ENCODE measurements at regions not wholly inside any gene's neighbourhood (a gene's known extent, or its start where the extent isn't known, plus 50 kb on each side); places are given as distances from the start of the nearest gene placed in this dataset.

- ChIA-PET POLR2A (no interaction called here), CTCF (interaction anchor here (0.7 kb wide), 1 partner anchor 571 kb away, joined by 3 read pairs; no protein-coding TSS in a partner anchor)
- H3K27ac ChIP-seq (ENCODE audit: extremely low read depth, low read depth, low read length), result no peak overlapping the region
- no peaks in the 10 kb centered on the region for H3K4me1 ChIP-seq (ENCODE audit: control insufficient read depth, insufficient read depth, low read length)
- TF ChIP-seq WT1 (tag by site-specific recombination; IDR thresholded peaks at IDR 0.05) (no peak), ZNF169 (tag by site-specific recombination; IDR thresholded peaks at IDR 0.05) (no peak), ZNF514 (tag by site-specific recombination; IDR thresholded peaks at IDR 0.05) (no peak), HOXD13 (CRISPR knock-in tag; IDR thresholded peaks at IDR 0.05; ENCODE audit: borderline replicate concordance) (no peak), PRDM6 (tag by site-specific recombination; IDR thresholded peaks at IDR 0.05) (no peak), ZFP37 (tag by site-specific recombination; IDR thresholded peaks at IDR 0.05) (no peak), ZNF629 (tag by site-specific recombination; IDR thresholded peaks at IDR 0.05) (no peak), ZNF513 (tag by site-specific recombination; IDR thresholded peaks at IDR 0.05) (no peak), ZSCAN5A (tag by site-specific recombination; IDR thresholded peaks at IDR 0.05) (no peak), ZNF202 (tag by site-specific recombination; IDR thresholded peaks at IDR 0.05; ENCODE audit: borderline replicate concordance) (no peak), ZNF274 (IDR thresholded peaks at IDR 0.05; ENCODE audit: low read length) (no peak), ZNF274 (tag by site-specific recombination; IDR thresholded peaks at IDR 0.05; ENCODE audit: borderline replicate concordance) (no peak), PRDM2 (tag by site-specific recombination; IDR thresholded peaks at IDR 0.05; ENCODE audit: borderline replicate concordance) (no peak), ZNF777 (tag by site-specific recombination; IDR thresholded peaks at IDR 0.05; ENCODE audit: borderline replicate concordance) (no peak), ZNF76 (tag by site-specific recombination; IDR thresholded peaks at IDR 0.05; ENCODE audit: borderline replicate concordance, low read depth) (no peak)
- H3K4me3 ChIP-seq (ENCODE audit: low read depth, low read length), result no peak overlapping the region
- no peaks in the 10 kb centered on the region for H3K36me3 ChIP-seq (ENCODE audit: control insufficient read depth in 2 of 2, insufficient read depth in 1 of 2, low read length in 2 of 2)
- H3K9me3 ChIP-seq (ENCODE audit: control insufficient read depth, insufficient read depth, low read depth, low read length), result no peaks in the 10 kb centered on the region
Measured at GRCh38 chr12:86838711-86839110, 582.5 kb upstream of the MGAT4C start.

GRCh38 chr12:86838260-86838659 is 582.1 kb upstream of the MGAT4C start:
- Histone ChIP-seq H3K9me3 (ENCODE audit: control insufficient read depth, insufficient read depth, low read depth, low read length) (no peaks in the 10 kb centered on the region), H3K27ac (ENCODE audit: extremely low read depth, low read depth, low read length) (no peak overlapping the region), H3K4me1 (ENCODE audit: control insufficient read depth, insufficient read depth, low read length) (no peaks in the 10 kb centered on the region), H3K36me3 (ENCODE audit: control insufficient read depth in 2 of 2, insufficient read depth in 1 of 2, low read length in 2 of 2) (no peaks in the 10 kb centered on the region), H3K4me3 (ENCODE audit: low read depth, low read length) (no peak overlapping the region)
- TF ChIP-seq MZF1 (tag by site-specific recombination; IDR thresholded peaks at IDR 0.05; ENCODE audit: borderline replicate concordance), result no peak
- no peak for TF ChIP-seq ZNF610 (tag by site-specific recombination; IDR thresholded peaks at IDR 0.05; ENCODE audit: borderline replicate concordance)
- no peak for TF ChIP-seq ZNF175 (tag by site-specific recombination; IDR thresholded peaks at IDR 0.05)
- no peak for TF ChIP-seq ZNF394 (tag by site-specific recombination; IDR thresholded peaks at IDR 0.05; ENCODE audit: borderline replicate concordance)
- CTCF ChIA-PET, result interaction anchor here (0.7 kb wide), 1 partner anchor 570 kb away, joined by 3 read pairs; no protein-coding TSS in a partner anchor
- POLR2A ChIA-PET, result no interaction called here
